ENCODE measurements at regions not wholly inside any gene's neighbourhood (a gene's known extent, or its start where the extent isn't known, plus 50 kb on each side); places are given as distances from the start of the nearest gene placed in this dataset.

DNA sequence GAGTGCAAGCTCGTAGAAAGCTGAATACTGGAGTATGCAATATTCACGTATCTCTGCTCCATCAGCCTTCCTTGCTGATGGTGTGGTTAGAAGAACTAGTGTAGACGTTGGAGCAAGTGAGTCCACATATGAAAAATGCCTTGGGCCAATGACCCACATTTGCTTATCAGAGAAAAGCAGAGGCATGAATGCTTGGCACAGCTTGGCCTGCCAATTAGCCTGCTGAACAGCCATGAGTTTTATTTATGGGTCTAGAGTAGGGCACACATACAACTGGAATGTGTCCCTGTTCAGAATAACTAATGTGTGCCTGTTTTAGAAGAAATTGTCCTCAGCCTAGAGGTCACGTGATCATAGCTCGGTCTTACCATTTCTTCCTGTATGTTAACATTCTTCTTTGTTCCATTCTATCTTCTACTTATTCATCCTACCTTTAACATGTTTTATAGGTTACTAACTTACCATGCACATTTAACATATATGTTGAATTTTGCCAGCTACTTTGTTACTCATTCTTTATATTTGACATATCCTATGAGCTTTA lies 432.7 kb upstream of the AADAT start:
- TF ChIP-seq, protein P1, sequence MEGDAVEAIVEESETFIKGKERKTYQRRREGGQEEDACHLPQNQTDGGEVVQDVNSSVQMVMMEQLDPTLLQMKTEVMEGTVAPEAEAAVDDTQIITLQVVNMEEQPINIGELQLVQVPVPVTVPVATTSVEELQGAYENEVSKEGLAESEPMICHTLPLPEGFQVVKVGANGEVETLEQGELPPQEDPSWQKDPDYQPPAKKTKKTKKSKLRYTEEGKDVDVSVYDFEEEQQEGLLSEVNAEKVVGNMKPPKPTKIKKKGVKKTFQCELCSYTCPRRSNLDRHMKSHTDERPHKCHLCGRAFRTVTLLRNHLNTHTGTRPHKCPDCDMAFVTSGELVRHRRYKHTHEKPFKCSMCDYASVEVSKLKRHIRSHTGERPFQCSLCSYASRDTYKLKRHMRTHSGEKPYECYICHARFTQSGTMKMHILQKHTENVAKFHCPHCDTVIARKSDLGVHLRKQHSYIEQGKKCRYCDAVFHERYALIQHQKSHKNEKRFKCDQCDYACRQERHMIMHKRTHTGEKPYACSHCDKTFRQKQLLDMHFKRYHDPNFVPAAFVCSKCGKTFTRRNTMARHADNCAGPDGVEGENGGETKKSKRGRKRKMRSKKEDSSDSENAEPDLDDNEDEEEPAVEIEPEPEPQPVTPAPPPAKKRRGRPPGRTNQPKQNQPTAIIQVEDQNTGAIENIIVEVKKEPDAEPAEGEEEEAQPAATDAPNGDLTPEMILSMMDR (IDR thresholded peaks at IDR 0.05): no peak
- TF ChIP-seq EZH2 (IDR thresholded peaks at IDR 0.05; ENCODE audit: borderline replicate concordance, insufficient read depth, low read depth, low read length, poor library complexity, severe bottlenecking): no peak
